ENCODE measurements at regions not wholly inside any gene's neighbourhood (a gene's known extent, or its start where the extent isn't known, plus 50 kb on each side); places are given as distances from the start of the nearest gene placed in this dataset.
A peak's percentile ranks its signal among the peaks of the same experiment; 100 is the strongest.

DNA sequence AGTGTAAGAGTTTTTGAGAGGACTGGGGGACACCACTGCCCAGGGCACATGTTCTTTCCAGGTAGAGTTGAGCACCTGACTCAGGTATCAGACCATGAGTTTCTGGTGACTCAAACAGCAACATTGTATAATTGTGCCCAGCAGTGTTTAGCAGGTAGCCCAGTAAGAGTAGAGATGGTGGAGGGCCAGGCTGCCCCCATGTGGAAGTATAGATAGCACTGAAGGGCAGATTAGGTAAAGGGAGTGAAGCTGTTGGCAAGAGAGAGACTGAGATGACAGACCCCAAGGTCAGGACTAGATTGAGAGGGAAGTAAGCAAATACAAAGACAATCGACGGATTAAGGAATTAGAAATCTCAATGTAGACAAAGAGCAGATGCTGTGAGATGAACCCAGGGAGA is 74.6 kb downstream of the TRIM42 start:
- no peak for DNase-seq

DNA sequence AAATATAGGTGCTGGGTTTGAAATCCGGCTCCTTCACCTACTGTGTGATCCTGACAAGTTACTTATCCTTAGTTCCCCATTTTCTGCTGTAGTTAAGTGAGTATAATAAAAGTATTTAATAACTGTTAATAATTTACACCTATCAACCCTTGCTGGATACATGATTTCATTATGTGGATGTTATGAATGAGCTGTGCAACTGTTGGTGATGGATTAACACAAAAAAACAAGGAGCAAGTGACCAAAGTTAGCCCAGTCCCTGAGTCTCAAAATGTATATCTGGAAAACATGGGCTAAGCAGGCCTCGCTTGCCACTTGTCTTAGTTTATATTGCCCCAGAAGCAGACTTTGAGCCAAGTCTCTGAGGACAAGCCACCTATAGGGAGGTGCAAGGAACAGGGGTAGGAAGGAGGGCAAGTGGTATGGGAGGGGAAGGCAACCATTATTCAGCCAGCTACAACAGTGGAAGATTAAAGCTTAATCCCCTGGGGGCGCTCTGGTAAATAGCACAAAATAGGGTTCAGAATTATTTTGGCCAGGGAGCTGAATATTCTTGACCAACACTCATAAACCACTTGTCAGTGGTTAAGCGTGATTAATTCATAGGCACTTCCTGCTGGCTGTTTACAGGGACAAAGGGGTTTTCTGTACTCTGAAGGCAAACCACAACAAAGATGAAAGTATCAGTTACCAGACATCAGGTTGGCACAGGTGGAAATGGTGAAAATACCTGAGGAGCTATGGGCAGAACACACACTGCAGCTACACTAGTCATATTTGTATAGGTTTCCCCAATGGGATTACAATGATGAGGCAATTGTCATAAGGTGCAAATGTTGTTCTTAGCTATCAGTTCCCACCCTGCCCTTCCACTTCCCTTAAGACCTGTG is 76.2 kb downstream of the TRIM42 start:
- no peak for DNase-seq

DNA sequence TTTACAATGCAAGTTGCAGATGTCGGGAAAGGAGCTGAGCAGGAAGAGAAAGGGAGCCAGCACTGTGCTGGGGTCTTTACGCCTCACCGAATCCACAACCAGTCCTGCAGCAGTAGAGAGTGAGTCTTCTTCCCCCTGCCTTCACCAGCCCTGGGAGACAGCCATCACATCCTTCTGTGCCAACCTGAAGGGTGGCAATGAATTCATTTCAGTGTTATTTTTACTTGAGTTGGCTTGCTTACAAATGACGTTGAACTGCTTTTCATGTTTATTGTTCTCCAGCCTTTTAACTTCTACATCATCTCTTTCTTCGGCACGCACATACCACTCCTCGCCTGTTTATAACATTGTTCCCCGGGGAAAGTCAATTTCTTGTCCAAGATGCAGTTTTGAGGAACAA is 77.1 kb downstream of the TRIM42 start:
- no peak for DNase-seq

DNA sequence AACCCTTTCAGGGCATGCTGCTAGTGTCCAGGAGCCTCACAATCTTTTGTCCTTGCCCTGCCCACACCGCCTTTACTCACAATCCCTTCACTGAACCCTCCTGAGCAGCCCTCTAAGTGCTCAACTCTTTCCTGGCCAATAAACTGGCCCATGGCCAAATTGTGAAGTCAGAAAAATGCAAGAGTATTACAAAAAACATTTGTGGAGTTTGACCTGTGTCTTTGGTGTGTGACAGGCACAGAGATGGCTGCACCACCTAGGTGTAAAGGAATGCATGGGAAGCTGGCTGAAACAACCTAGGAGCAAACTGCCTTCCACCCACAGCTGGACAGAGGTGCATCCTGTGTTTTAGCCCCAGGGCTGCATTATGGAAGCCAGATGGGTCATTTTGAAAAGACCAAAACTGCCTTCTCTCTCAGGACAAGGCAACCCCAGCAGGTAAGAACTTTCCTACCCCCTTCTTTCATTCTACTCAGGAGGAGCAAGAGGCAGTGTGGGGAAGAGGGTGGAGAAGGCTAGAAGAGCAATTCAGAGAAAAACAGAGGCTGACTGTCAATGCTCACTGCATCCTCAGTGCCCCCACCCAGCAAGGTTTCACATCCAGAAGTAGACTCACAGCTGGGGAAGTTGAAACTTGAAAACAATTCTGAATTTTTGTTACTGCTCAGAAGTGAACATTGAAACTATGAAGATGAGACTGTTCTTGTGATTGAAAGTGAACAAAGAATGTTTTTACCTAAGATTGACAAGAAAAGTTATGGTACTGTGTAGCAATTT is 78.6 kb downstream of the TRIM42 start:
- DNase-seq, result no peak

DNA sequence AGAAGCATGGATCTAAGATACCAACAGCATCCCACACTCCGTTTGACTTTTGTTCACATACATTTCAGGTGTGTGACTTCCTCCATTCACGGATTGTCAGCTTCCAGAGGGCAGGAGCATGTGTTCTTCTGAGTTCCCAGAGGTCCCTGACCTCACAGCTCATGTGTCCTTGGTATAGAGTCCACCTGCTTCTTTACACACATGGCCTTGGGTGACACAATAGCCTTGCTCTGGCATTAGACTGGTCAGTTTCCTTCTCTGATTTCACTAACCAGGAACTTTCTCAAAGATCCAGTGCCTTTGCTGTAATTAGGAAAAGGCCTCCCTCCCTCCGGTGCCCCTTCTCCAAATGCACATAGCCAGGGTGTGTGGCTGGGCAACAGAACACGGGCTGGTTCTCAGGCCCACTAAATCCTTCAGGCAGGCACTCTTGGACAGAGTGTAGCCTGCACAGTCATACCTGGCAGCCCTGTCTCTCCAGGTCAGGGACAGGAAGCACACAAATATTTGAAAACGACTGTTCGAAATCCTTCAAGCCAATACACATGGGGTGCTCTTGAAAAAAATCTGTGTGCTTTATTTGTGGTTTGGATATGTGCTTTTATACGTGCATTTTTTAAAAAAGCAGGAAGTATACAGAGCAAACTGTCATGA is 81.1 kb downstream of the TRIM42 start:
- DNase-seq, result no peak

DNA sequence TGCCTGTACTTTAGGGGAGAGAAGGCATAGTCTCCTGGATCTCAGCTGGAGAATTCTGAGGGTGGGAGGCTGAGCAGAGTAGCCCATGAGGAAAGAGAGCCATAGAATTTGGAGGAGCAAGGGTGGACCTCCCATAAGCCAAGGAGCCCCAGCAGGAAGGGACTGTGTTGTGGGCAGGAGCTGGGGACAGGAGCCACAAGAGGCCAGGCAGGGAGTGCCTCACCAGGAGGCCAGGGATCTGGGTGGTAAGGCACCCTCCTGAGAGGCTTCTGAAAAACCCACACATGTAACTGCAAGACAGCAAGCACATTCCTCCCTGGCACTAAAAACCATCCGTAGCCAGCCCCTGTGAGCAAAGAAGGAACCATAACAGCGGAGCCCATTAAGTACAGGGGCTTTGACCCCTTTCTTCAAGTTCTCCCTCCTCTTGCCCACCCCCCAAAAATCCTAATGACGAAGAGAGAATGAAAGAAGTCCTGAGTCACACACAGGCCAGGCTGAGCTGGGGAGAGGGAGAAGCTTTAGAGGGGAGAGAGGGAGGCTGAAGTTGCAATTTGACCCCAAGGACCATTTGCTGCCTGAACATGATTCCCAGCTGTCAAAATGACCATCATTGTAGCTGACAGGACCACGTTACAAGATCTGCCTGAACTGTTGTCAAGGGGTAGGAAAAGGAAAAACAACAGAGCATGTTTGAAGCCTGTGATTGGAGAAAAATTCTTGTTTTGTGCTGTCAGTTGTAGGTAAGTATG is 82.6 kb downstream of the TRIM42 start:
- DNase-seq, result no peak

DNA sequence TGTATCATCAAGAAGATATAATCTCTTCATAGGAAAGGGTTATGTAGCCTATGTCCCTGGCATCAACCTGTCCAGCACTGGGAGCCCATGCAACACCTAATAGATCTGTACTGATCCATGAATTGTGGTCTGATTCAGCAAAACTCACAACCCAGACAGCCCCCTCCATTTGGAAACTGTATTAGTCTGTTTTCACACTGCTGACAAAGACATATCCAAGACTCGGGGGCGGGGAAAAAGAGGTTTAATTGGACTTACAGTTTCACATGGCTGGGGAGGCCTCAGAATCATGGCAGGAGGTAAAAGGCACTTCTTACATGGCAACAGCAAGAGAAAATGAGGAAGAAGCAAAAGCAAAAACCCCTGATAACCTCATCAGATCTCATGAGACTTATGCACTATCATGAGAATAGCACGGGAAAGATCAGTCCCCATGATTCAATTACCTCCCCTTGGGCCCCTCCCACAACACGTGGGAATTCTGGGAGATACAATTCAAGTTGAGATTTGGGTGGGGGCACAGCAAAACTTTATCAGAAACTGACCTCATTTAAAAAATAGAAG is 83.3 kb downstream of the TRIM42 start:
- no peak for DNase-seq

DNA sequence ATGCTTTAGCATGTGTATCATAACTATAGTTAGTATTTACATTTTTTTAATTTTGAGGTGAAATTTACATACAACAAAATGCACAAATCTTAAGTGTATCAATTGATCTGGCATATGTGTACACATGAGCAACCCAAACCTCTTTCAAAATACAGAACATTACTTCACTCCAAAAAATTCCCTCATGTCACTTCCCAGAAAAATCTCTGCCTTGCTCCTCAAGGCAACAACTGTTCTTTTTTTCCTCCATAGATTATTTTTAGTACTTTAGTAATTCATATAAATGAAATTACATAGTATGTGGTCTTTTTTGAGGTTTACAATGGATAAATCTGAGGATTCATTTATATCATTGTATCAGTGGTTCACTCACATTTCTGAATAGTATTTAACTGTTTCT is 84.9 kb downstream of the TRIM42 start:
- DNase-seq, result no peak

DNA sequence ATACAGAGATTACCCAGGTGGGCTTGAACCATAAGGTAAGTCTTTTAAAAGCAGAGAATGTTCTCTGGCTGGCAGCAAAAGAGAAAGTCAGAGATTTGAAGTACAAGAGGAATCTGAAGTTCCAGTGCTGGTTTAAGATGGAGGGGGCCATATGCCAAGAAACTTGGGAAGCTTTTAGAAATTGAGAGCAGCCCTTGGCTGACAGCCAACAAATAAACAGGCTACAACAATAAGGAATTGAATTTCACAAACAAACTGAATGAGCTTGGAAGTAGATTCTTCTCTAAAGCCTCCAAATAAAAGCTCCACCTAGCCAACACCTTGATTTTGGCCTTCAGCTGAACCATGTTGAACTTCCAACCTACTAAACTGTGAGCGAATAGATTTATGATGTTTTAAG is 85.7 kb downstream of the TRIM42 start:
- DNase-seq, result no peak

DNA sequence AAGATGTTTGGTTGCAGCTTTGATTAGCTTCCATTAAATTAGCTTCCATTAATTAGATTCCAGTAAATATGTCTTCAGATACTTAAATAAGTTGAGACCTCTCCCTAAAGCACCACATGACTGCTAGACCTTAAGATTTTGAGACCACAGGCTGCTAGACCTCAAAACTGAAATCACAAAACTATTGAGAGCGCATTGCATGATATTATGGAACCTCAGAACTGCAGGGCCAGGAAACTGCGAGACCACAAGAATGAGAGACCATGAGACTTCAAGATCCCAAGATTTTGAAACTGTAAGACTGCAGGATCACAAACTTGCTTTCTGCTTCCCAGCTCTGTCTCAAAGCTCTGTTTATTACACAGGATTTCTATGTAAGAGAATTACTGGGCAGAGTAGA is 87.4 kb downstream of the TRIM42 start:
- DNase-seq, result no peak

DNA sequence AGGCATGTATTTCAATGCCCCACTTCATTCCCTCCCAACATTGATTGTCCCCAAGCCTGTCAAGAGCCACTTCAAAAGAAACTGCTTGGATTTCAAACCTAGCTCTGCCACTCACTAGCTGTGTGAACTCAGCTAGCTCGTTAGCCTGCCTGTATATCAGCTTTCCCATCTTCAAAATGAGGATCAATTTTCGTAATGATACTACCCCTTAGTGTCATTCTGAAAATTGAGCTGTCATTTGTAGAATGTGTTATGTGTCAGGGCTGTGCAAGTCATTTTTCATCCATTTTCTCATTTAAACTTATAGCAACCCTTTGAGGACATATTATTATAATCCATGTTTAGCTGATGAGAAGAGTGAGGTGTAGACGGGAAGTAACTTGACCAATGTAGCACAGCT is 88.6 kb downstream of the TRIM42 start:
- no peak for DNase-seq

DNA sequence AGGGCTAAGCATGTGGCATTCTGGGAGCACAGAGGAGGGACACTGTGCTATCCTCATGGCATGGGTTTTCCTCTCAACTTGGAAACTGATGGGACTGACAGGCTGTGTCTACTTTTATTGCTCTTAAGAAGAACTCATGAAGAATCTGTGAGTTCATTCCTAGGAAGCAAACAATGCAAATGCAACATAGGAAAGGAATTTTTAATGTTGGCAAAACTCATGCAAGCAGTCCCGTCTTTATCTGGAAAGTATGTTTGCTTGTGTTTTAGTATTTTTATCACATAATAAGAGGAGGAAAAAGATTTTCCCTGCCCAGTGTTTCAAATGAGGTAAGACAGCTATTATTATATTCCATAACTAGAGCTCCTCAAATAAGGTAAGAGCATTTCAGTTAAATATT is 89.7 kb downstream of the TRIM42 start:
- no peak for DNase-seq

DNA sequence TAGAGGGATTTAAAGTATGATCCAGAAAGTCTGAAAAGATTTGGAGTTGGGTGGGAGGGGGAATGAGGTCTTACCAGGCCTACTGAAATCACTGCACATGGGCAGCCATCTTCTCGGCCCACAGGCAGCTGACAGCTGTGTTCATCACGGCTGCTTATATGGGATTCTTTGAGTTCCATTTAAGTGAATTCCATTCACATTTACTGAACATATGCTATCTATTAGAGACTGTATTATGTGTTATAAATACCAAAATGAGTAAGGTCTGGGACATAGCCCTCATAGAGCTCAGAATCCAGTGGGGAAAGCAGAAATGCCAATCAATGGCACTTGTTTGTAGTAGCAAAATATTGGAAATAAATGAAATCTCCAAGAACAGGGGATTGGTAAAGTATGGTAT is 91.1 kb downstream of the TRIM42 start:
- DNase-seq, result no peak

DNA sequence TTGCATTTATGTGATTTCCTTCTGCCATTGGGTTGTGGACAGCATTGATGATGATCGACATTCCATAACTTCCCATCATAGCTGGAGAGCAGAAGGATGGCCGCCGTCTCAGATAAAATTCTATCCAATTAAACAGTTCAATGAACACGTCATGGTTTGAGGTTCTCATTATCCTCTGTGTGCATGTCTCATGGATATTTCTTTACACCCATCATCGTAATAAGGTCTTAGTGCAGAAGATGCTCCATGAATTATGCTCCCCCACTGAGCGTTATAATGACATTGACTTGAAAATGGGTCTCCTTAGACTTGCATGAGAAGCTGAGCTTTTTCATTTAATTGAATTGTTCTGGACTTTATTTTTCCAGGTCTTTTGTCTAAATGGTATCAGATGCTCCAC is 92.1 kb downstream of the TRIM42 start:
- no peak for DNase-seq

DNA sequence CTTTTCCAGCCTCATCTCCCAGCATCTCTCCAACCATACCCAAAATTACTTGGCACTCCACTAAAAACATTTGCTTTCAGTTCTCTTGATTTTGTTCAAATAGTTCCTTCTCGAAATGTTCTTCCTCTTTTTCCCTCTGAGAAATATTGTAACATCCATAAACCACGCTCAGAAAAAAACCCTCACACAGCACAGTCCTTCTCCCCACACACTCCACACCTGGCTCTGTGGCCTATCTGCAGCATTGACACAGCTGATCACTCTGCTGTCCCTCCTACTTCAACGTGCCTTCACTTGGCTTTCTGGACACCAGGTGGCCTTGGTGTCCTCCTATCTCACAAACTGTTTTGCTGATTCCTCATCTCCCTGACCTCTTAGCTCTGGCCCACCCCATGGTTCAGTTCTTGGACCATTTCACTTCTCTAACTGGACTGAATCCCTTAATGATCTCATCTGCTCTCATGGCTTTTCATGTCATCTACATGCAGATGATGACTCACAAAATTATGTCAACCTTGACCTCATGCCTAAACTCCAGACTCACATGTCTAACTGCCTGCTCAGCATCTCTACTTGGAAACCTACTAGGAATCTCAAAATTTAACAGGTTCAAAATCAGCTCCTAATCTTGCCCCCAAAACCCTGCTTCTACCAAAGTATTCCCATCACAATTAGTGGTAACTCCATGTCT is 93.3 kb downstream of the TRIM42 start:
- DNase-seq, result no peak

DNA sequence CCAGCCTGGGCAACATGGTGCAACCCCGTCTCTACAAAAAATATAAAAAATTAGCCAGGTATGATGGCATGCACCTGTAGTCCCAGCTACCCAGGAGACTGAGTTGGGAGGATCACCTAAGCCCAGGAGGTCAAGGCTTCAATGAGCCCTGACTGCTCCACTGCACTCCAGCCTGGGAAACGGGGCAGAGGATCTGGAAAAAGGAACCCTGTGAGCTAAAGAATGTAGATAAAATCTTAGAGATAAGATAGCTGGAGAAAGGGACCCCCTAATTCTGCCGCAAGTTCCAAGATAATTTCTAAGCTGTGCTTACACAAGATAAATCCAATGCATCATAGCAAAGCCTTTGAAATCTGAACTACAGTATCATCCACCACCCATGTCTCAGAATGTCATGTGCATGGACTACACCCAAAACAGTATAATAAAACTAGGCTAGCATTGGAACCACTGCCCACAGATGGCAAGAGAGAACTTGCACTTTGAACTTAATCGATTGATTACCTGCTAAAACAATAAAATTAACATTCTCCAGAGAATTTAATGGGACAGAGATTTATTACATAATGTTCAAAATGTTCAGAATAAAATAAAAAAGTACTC is 99.9 kb downstream of the TRIM42 start:
- DNase-seq, result no peak

DNA sequence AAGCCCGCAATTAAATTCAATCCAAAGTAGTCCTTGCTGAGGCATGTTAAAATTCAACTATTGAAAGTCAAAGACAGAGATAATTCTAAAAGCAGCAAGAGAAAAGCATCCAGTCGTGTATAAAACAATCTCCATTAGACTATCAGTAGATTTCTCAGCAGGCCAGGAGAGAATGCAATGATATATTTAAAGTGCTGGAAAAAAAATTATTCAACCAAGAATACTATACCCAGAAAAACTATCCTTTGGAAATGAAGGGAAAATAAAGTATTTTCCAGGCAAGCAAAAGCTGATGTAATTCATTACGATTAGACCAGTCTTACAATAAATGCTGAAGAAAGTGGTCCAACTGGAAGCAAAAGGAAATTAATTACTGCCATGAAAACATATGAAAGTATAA is 113.5 kb downstream of the TRIM42 start:
- no peak for DNase-seq

DNA sequence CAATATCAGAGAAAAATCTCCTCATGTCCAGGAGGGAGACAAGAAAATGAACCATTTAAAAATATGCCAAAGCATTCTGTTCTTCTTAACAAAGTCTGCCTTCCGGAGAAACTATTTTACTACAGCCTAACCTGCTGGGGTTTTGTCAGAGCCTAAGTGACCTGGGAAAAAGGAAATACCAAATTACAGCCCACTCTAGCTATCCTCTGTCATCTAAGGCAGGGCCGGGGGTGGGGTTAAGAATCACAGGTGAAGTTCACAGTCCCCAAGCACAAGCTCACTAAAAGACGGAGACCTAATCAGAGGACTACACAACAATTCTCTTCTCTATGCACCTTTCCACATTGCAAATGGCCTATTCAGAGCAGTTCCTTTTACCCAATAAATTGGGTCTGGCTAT is 116.6 kb downstream of the TRIM42 start:
- no peak for DNase-seq

DNA sequence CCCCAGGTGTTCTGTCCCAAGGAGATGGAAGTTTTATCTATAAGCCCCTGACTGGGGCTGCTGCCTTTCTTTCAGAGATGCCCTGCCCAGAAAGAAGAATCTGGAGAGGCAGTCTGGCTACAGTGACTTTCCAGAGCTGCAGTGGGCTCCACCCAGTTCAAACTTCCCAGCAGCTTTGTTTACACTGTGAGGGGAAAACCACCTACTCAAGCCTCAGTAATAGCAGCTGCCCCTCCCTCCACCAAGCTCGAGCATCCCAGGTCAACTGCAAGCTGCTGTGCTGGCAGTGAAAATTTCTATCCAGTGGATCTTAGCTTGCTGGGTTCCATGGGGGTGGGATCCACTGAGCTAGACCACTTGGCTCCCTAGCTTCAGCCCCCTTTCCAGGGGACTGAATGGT is 125.0 kb downstream of the TRIM42 start:
- peak; percentile 5 for DNase-seq

DNA sequence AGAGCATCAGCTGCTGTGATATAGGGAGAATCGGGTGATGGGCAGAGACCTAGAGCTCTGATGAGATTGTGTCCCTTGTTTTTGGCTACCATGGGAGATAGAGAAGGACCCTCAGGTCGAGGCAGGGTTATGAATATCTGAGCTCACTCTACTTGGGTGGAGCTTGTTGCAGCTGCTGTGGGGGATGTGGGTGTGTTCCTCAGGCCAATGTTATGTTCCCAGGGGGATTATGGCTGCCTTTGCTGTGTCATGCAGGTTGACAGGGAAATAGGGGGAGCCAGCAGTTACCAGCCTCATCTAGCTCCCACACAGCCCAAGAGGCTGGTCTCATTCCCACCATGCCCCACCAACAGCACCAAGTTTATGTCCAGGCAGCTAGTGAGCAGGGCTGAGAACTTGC is 131.5 kb downstream of the TRIM42 start:
- no peak for DNase-seq

DNA sequence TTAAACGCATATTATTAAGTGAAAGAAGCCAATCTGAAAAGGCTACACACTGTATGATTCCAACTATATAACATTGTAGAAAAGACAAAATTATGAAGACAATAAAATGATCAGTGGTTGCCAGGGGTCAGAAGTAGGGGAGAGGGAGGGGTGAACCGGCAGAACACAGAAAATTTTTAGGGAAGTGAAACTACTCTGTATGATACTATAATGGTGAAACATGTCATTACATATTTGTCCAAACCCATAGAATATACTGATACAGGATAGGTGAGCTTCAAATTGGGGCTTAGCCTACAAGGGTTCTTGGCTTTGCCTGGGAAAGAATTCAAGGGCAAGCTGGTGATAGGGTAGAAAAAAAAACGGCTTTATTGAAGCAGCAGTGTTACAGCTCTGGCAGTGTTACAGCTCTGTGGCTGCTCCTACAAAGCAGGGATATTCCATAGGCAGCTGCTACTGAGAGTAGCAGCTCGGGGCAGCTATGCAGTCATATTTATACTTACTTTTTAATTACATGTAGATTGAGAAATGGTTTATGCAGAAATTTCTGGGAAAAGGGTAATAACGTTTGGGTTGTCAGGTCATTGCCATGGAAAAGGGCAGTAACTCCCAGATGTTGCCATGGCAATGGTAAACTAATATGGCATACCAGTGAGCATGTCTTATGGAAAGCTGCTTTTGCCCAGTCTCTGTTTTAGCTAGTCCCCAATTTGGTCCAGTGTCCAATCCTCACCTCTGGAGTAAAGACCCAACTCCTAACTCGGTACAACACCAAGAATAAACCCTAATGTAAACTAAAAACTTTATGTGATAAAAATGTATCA is 125.1 kb upstream of the SLC25A36 start:
- DNase-seq, result no peak

Measured in NCI-H510A (cell line).